Neural progenitor cell (in vitro differentiated cells): ENCODE measurements at regions not wholly inside any gene's neighbourhood (a gene's known extent, or its start where the extent isn't known, plus 50 kb on each side); places are given as distances from the start of the nearest gene placed in this dataset.

ENCODE experiments used
- EZH2 ChIP-seq: fragments of 200-600 bp; sonication (generic); IDR thresholded peaks from 2 replicates; pipeline ENCODE4 v1.6.1; 2017; ENCODE audit warnings: antibody characterized with exemption, mild to moderate bottlenecking, moderate library complexity
- TF ChIP-seq, protein P1 (sequence below): fragments of 200-600 bp; sonication (generic); IDR thresholded peaks from 2 replicates; pipeline ENCODE4 v1.5.1; 2017; ENCODE audit warnings: antibody characterized with exemption, mild to moderate bottlenecking

GRCh38 chr1:239128541-239128940, 257.8 kb upstream of the CHRM3 start:
- TF ChIP-seq, protein P1, sequence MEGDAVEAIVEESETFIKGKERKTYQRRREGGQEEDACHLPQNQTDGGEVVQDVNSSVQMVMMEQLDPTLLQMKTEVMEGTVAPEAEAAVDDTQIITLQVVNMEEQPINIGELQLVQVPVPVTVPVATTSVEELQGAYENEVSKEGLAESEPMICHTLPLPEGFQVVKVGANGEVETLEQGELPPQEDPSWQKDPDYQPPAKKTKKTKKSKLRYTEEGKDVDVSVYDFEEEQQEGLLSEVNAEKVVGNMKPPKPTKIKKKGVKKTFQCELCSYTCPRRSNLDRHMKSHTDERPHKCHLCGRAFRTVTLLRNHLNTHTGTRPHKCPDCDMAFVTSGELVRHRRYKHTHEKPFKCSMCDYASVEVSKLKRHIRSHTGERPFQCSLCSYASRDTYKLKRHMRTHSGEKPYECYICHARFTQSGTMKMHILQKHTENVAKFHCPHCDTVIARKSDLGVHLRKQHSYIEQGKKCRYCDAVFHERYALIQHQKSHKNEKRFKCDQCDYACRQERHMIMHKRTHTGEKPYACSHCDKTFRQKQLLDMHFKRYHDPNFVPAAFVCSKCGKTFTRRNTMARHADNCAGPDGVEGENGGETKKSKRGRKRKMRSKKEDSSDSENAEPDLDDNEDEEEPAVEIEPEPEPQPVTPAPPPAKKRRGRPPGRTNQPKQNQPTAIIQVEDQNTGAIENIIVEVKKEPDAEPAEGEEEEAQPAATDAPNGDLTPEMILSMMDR, result no peak
- TF ChIP-seq EZH2, result no peak
